ENCODE measurements at regions not wholly inside any gene's neighbourhood (a gene's known extent, or its start where the extent isn't known, plus 50 kb on each side); places are given as distances from the start of the nearest gene placed in this dataset.
"Not testable (repeated sequence)": the region's sequence is repeated elsewhere in the genome, so short reads cannot be mapped to it uniquely, and the experiment has no call there.

DNA sequence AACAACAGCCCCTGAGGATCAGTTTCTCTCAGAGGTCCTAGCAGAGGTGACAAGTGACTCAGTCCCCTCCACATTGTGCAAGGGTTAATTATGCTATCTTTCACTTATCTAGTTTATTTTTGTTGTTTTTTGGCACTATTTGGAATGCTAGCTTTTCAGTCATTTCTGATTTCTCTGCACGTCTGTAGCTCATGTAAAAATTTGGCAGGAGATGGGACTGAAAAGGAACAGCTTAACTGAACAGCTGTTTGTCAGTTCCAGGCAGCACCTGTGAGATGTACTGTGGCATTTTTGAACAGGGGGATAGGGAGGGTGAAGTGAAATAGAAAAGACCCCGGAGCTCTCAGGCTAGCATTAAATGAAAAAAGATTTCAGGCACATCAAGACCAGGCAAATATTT is 313.5 kb downstream of the SUCLA2 start:
- DNase-seq = no peak

DNA sequence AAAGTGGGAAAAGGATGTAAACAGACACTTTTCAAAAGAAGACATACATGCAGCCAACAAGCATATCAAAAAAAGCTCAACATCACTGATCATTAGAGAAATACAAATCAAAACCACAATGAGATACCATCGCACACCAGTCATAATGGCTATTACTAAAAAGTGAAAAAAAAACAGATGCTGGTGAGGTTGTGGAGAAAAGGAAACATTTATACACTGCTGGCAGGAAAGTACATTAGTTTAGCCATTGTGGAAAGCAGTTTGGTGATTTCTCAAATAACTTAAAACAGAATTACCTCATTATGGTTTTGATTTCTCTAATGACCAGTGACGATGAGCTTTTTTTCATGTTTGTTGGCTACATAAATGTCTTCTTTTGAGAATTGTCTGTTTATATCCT is 315.9 kb downstream of the SUCLA2 start:
- DNase-seq = not testable (repeated sequence)

DNA sequence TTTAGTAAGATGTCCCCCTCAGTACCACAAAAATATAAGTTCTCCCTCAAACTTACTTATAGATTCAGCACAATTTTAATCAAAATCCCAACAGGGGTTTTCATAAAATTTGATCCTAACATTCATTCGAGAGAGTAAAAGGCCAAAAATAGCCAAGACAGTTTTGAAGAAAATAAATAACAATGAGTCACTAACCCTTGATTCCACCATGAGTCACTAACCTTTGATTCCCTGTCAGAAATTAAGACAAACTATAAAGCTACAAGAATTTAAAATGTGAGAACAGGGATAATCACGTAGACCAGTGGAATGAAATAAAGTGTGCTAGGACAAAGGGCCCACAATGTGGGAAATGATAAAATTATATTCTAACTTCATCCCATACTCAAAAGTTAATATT is 320.3 kb downstream of the SUCLA2 start:
- no peak for DNase-seq

DNA sequence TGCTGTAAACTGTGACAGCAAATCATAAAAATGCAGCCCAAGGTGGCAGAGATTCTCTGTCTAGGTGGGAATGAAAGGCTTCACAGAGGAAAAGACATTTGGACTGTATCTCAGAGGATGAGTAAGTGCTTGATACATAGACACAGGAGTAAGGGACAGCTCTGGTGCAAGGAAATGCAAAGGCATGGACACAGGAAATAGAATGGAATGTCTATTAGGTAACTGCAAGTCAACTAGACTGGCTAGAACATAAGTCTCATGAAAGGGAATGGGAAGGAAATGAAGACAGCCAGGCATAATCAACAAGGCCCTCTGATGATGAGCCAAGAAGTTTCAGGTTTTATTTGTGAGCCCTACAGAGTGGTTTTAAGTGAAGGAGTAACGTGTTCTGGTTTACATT is 321.7 kb downstream of the SUCLA2 start:
- DNase-seq = no peak

DNA sequence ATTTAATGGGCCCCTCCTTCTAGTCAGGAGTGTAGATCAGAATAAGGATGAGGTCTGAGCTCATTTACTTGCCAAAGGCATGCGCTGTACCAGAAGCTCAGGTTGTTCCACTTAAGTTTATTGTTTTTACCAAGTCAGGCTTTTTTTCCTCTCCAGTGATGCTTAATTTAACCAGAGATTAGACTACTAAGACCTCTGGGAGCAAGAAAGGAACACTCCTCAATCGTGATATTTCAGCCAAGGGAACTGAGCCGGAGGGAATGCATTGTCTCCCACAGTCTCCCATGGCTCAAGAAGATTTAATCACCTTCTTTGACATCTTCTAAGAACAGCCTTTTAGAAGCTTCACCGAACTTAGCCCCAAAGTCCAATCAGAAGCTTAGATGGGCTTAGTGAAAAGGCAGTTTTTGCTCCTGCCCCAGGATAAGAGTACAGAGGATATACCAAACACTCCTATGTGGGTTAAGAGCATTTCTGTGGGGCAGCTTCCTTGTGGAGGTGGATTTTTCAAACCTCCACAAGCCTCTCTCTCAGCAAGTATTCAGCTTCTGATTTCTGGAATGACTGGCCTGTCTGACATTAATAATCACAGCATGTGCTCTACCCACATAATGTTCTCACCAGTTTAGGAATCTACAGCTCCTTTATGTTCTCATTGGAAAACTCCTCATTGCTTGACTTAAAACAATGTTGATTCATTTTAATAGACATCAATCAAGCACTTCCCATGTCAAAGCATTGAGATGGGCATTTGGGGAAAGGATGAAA is 322.7 kb downstream of the SUCLA2 start:
- DNase-seq = no peak

DNA sequence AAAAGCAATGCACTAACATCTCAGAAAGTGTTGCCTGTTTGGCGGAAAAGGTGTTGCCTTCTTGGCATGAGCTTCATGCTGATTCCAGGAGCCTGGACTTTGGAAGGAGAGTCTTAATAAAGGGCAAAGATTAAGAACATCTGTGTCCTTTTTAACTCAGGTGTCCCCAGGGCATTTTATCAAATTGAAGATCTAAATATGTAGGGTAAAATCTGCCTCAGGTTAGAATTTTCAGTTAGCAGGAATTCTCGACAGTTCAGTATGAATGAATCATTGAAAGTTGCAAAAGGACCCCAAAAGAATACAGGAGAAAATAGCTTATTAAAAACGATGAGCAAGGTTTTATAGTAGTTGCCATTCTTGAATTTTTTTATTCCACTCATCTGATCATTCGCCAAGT is 325.2 kb downstream of the SUCLA2 start:
- DNase-seq = no peak

DNA sequence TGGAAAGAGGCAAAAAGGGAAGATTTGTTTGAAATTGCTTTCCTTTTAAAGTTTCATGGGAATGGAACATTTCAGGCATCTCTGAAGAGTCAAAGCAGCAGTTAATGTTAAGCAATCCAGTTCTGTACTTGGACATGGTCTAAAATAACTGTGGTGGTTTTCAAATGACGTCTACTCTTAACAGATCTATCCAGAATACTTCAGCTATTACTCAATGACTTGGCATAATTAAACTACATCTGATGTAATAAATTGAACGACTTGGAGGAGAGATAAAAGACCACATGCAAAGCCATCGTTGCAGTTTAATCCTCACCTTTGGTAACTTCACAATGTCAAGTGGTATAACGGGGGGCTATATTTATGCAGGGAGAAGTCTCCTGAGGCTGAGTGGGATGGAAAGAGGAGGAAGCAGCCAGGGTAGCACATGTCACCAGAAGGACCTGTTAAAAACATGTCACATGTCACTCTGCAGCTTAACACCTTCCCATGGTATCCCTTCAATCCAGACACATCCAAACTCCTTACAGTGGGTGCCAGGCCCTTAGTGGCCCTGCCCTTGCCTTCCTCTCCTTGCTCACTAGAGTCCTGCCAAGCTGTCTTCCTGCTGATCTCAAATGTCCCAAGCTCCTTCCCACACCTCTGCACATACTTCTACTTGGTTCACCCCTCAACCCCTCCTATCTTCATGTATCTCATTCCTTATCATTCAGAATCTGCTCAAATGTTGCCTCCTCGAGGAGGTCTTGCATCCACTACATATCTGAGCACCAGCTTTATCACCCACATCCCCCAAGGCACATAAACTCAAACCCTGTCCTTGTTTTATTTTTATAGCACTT is 327.8 kb downstream of the SUCLA2 start:
- DNase-seq = peak; percentile 32

DNA sequence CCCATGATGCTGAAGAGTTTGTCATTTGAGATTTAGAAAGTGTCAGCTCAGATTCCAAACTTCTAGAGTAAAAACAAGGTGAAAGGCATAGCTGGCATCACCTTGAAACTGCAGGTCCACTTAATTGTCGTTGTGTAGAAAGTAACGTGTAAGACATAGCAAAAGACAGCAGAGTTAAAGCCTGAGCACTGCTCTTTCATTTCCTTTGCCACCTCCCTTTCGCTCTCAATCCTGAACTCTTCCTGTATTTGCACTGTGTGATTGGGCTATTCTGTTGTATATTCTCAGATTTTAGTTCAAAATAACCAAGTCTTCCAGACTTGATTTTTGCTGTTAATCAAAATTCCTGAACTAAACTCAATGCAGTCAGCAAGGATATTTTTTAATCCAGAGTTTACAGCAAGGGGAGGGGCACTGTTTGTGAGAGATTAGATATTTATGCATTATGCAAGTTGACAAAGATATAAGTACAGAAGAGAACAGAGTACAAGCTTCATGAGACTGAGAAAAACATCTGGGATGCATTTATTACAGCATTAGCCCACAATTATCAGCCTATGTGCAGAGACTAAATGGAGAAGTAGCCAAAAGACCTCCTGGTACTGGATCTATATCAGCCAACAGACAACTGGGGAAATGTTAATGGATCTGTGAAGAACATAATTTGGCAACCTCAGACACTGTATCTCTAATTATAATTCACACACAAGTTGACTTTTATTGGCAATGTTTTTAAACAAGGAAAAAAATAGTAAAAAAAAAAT is 328.6 kb downstream of the SUCLA2 start:
- DNase-seq = peak; percentile 45

DNA sequence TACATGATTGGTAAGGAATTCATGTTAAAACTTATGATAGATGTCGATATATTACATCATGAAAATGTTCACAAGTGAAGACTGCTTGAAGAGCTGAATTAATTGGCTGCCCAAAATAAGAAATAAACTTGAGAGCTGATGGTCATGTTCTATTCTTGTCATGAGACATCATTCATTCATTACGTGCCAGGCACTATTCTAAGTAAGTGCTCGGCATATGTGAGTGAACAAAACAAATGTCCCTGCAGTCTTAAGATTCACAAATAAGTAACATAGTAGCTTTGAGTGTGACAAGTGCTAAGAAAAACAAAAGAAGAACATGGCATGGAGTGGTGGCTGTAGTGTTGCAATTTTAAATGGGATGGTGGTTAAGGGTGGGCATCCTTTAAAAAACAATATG is 329.3 kb downstream of the SUCLA2 start:
- no peak for DNase-seq

DNA sequence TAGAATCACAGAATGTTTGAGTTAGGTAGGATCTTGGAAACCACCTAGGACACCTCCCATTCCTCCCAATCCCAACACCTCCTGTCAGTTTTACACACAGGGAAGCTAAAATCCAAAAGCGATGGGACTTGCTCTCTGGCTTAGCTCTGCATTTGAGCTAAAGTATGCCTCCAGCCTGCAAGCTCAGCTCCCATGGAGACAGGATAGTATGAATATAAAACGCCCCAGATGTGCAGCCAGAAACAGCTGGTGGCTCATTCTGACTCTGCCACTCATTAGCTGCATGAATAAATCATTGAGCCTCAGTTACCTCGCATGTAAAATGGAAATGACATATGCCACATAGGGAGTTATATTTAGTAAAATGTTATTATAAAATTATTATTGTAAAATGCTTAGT is 336.0 kb downstream of the SUCLA2 start:
- no peak for DNase-seq

DNA sequence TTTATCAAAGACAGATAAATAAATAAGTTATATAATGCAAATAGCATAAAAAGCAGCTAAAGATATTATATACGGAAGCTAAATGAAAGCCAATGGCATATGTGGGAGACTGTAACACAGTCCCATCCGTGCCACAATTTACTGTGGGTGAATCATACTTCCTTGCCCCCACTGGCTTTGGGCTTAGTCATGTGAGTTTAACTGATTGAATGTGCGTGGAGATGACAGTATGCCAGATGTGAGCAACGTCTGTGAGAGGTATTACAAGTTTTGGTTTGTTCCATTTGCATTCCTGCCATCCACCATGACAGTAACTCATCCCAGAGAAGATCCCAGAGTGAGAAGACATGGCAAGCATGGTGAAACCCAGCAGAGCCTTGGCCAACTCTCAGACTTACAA is 340.0 kb downstream of the SUCLA2 start:
- DNase-seq = no peak

DNA sequence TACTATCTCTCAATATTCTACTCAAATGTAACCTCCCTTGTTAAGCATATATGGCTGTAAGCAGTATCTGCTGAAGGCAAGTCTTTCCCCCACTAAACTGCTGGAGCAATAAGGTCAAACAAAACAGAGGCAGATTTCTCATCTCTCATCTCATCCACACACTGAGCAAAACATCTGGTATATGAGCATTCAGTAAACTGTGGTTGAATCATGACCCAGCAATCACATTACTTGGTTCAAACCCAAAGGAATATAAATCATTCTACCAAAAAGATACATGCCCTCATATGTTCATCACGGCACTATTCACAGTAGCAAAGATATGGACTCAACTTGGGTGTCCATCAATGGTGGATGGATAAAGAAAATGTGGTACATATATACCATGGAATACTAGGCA is 344.4 kb downstream of the SUCLA2 start:
- no peak for DNase-seq

DNA sequence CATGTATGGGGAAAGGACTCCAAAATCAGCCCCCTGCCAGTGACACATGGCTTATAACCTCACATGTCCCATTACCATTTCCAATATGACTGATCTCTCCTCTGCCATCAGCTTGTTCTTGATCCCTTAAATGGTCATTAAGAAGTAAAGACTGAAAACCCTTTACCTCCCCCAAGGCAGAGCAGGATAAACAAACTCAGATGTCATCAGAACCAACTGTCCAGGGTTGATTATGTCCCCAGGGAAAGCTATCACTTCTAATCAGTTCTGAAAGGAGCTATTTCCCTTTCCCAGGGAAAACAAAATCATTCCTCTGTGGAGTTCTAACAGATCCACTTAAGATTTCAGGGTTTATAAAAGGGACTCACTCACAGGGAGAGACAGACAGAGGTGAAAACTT is 350.9 kb downstream of the SUCLA2 start:
- DNase-seq = no peak

DNA sequence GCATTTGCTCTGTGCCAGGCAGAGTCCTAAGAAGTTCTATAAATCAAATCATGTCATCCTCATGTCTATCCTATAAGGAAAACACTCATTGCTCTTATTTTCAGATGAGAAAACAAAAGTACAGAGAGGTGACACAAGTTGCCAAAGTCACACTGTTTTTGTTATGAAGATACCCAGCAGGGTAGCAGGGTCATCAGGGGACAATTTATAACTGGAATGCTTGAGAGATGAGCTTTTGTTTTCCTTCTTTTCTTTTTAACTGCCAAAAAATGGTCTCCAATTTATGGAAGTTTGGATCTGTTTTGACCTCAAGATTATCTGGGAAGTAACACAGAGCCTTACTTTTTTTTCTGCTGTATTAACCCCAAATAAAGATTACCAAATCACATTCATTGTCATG is 354.1 kb downstream of the SUCLA2 start:
- DNase-seq = no peak

DNA sequence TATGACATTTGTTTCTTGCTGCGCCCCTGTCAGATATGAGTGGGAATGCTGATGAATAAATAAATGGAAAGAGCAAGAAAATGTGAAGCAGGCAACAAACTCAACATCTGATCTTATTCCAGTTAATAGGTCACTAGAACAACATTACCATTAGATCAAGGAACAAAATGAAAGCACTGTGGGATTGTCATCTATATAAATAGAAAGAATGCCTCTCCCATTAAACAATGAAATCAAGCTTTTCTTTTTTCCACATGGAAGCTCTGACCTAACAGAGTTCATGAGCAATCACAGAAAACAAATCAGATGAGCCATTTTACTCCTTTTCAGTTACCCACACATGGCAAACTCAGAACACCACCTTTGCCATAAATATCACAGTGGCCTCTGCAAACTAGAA is 354.8 kb downstream of the SUCLA2 start:
- DNase-seq = no peak

DNA sequence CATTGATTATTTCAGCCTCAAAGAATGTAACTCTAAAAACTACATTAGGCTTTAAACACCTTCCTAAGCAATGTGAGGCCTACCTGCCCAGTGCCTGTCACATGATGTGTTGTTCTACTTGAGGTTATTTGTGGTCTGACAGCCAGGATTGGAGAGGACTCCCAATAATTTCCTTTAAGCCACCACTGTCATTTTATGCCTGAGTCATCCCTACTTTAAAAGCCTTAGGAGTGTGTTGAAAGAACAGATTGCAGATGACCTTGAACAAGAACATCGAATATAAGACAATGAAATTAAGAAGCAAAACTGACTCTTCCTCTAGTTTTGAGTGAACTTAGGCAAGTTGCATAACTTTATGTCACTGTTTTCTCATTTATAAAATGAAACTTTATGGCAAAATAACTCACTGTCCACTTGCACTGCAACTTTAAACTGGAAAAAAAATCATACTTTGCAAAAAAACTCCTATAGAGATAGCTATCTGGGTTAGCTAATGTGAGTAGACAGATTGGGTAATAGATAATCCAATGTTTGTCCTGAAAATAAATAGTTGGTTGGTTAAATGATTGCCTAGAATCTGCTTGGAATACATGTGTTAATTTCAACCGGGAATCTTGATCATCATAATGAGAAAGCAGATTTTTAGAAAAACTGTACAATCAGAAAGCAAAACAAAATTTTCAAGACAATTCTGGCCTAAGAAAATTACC is 361.2 kb downstream of the SUCLA2 start:
- no peak for DNase-seq

DNA sequence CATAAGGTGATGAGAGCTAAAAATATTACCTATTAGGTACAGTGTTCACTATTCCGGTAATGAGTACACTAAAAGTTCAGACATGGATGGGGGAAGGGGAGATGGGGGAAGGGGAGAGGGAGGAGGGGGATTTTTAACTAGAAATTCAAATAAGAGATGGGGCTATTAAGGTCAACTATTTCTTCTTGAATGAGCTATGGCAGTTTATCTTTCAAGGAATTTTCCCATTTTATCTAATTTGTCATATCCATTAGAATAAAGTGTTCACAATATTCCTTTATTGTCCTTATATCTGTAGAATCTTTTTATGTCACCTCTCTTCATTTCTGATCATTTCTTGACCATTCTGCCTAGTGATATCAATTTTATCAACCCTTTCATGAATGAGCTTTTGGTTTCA is 362.4 kb downstream of the SUCLA2 start:
- DNase-seq = no peak

DNA sequence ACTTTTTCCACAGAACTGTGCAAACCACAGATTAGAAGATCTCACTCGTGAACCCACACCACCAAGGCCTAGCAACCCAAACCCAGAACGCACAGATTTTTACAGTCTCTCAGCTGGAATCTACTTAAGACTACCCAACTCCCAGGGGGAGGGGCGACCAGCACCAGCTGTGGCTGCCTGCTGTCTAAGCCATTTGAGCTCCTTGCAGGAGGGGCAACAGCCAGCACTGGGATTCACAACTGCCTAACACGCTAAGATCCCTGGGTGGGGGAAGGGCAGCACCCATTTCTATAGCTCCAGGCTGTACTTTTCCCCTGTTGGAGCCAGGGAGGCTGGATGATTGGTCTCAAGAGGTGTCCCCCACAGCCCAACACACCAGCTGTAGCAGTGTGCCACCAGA is 368.8 kb downstream of the SUCLA2 start:
- DNase-seq = no peak

DNA sequence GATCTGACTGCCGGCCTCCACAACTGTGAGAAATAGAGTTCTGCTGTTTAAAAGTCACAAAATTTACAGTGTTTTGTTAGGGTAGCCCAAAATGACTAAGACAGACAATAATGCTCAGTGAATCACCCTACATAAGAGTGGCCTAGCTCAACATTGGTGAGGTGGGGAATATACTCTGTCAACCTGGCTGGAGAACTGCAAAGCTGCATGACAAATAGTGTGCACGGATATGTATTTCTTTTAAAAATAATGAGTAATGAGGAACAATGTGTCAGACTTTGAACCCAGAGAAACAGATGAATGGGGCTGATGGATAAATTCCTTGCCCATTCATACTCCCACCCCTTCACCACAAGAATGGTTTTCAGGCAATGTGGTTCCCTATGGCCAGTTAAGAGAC is 372.4 kb downstream of the SUCLA2 start:
- DNase-seq = no peak

DNA sequence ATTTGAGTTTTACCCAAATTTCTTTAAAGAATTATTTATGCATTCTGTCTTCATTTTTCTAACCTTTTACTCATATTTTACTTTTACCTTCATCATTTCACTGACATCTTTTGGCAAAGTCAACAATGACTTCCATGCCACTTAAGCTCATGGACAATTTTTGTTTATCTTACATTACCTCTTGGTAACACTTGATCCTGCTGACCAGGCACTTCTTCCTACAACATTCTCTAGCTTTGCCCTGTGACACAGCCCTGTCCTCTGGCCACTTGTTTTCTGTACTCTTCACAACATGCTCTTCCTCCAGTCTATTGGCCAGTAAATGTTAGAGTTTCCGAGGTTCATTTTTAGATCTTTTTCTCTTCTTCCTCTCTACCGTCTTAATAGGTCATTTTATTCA is 377.2 kb downstream of the SUCLA2 start:
- no peak for DNase-seq

DNA sequence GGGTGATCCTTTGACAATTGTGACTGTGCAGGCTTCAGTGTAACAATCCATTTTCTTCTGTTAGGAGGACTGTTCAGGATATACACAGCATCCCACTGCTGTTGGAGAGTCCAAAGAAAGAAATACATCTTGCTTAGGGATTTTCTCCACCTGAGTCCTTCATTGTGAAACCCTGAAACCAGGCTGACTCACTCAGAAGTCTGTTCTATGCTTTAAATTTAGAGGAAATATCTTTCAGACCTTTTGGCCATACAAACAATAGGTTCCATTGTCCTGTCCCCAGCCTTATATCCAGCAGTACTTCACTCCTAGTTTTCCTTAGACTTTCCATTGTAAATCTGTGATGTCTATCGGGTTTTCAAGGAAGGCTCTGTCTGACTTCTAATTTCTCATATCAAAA is 379.1 kb downstream of the SUCLA2 start:
- no peak for DNase-seq

DNA sequence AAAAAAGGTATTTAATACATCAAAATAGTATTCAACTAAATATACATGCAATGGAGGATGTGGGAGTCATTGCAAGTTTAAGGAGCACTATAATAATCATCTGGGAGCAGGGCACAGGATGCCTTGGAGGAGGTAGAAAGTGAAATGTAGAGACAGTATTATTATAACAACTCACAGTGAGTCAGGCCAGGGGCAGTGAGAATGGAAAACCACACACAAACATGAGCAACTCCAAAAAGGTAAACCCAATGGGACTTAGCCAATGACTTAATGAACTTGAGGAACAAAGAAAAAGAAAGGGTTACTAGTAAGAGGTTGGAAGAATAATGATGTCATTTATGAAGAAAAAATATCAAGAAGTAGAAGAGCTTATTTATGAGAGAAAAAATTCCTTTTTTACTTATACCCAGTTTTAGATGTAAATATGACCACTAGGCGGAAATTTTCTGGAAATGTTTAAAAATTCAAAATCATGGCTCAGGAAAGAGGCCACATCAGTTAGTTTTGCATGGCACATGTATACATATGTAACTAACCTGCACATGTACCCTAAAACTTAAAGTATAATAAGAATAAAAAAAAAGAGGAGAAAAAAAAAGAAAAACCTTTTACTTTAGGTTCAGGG is 389.3 kb downstream of the SUCLA2 start:
- peak; percentile 0 for DNase-seq
